GM23338 (cell line): ENCODE measurements at regions not wholly inside any gene's neighbourhood (a gene's known extent, or its start where the extent isn't known, plus 50 kb on each side); places are given as distances from the start of the nearest gene placed in this dataset.

Experiments used
- ATAC-seq: fragments of 200-7000 bp; cut with Tn5 transposase; 3 replicates; pipeline ENCODE4 v1.9.1; 2020
- DNase-seq: peaks from one replicate; pipeline ENCODE4 v3.0.0-alpha.2; 2015; ENCODE audit warnings: low spot score
- H2AFZ ChIP-seq: fragments of 200-600 bp; sonication (generic); 2 replicates; pipeline ENCODE4 v1.8.0; 2016; ENCODE audit warnings: antibody characterized with exemption, mild to moderate bottlenecking, moderate library complexity
- H3F3A ChIP-seq: fragments of 200-600 bp; sonication (generic); replicated peaks from 2 replicates; pipeline ENCODE4 v1.8.0; 2017; ENCODE audit warnings: antibody characterized with exemption, mixed run types, low read depth
- H3K27ac ChIP-seq: fragments of 200-600 bp; sonication (generic); 2 replicates; pipeline ENCODE4 v1.6.1; 2016; ENCODE audit warnings: low read depth
- H3K27me3 ChIP-seq: fragments of 200-600 bp; sonication (generic); 2 replicates; pipeline ENCODE4 v1.8.0; 2016; ENCODE audit warnings: mild to moderate bottlenecking, mixed run types, moderate library complexity; ENCODE audit not compliant: insufficient read depth
- H3K36me3 ChIP-seq: fragments of 200-600 bp; sonication (generic); 2 replicates; pipeline ENCODE4 v1.8.0; 2016; ENCODE audit warnings: mild to moderate bottlenecking; ENCODE audit not compliant: insufficient read depth
- H3K4me1 ChIP-seq: fragments of 200-600 bp; sonication (generic); 2 replicates; pipeline ENCODE4 v1.8.0; 2016; ENCODE audit warnings: mild to moderate bottlenecking, moderate library complexity; ENCODE audit not compliant: insufficient read depth
- H3K4me2 ChIP-seq: fragments of 200-600 bp; sonication (generic); 2 replicates; pipeline ENCODE4 v1.7.1; 2017; ENCODE audit warnings: mixed run types
- H3K4me3 ChIP-seq: fragments of 200-600 bp; sonication (generic); 2 replicates; pipeline ENCODE4 v1.6.1; 2016; ENCODE audit warnings: mixed run types
- H3K79me2 ChIP-seq: fragments of 200-600 bp; sonication (generic); replicated peaks from 2 replicates; pipeline ENCODE4 v1.8.0; 2017; ENCODE audit warnings: mild to moderate bottlenecking; ENCODE audit not compliant: insufficient read depth
- H3K9me2 ChIP-seq: fragments of 200-600 bp; sonication (generic); 2 replicates; pipeline ENCODE4 v1.8.0; 2017; ENCODE audit not compliant: insufficient read depth
- H4K20me1 ChIP-seq: fragments of 200-600 bp; sonication (generic); replicated peaks from 2 replicates; pipeline ENCODE4 v1.8.0; 2017; ENCODE audit warnings: mild to moderate bottlenecking; ENCODE audit not compliant: insufficient read depth
- H3K27ac Mint-ChIP-seq: 2 replicates; pipeline ENCODE4 v1.8.0; 2020; ENCODE audit warnings: inconsistent platforms, mild to moderate bottlenecking, moderate library complexity, mixed read lengths
- H3K27me3 Mint-ChIP-seq: 3 replicates; pipeline ENCODE4 v1.8.0; 2022; ENCODE audit warnings: low read depth, mild to moderate bottlenecking, moderate library complexity, mixed read lengths, inconsistent platforms; ENCODE audit not compliant: insufficient read depth, poor library complexity
- H3K36me3 Mint-ChIP-seq: 3 replicates; pipeline ENCODE4 v1.8.0; 2021; ENCODE audit warnings: low read depth, mild to moderate bottlenecking, inconsistent platforms, moderate library complexity, mixed read lengths
- H3K4me1 Mint-ChIP-seq: 3 replicates; pipeline ENCODE4 v1.8.0; 2020; ENCODE audit warnings: mild to moderate bottlenecking, inconsistent platforms, mixed read lengths
- H3K4me3 Mint-ChIP-seq: 3 replicates; pipeline ENCODE4 v1.8.0; 2021; ENCODE audit warnings: moderate library complexity, mild to moderate bottlenecking, inconsistent platforms, mixed read lengths
- H3K9me3 Mint-ChIP-seq: 3 replicates; pipeline ENCODE4 v1.8.0; 2020; ENCODE audit warnings: moderate library complexity, mild to moderate bottlenecking, inconsistent platforms, mixed read lengths
- CREB1 ChIP-seq: fragments of 250-450 bp; sonication (Bioruptor Pico); IDR thresholded peaks from 2 replicates; pipeline ENCODE4 v1.5.0; 2020; ENCODE audit warnings: low read depth, mild to moderate bottlenecking, moderate library complexity
- EZH2 ChIP-seq: fragments of 200-600 bp; sonication (generic); IDR thresholded peaks from one replicate; pipeline ENCODE4 v1.8.0; 2017; ENCODE audit warnings: antibody characterized with exemption, mild to moderate bottlenecking, low read depth; ENCODE audit not compliant: unreplicated experiment
- EZH2phosphoT487 ChIP-seq: fragments of 200-600 bp; sonication (generic); IDR thresholded peaks from one replicate; pipeline ENCODE4 v1.8.1; 2018; ENCODE audit warnings: antibody characterized with exemption; ENCODE audit not compliant: unreplicated experiment
- JUNB ChIP-seq: IDR thresholded peaks from one replicate; pipeline ENCODE4 v1.6.1; 2016; ENCODE audit warnings: antibody characterized with exemption; ENCODE audit not compliant: unreplicated experiment
- NANOG ChIP-seq: IDR thresholded peaks from 2 replicates; pipeline ENCODE4 v1.6.1; 2016; ENCODE audit warnings: antibody characterized with exemption, borderline replicate concordance
- POLR2AphosphoS5 ChIP-seq: IDR thresholded peaks from 2 replicates; pipeline ENCODE4 v1.6.1; 2016; ENCODE audit warnings: antibody characterized with exemption, low read depth
- STAT1 ChIP-seq: IDR thresholded peaks from one replicate; pipeline ENCODE4 v1.6.1; 2016; ENCODE audit warnings: antibody characterized with exemption; ENCODE audit not compliant: unreplicated experiment
- ZNF114 ChIP-seq: fragments of 250-450 bp; sonication (Bioruptor Pico); IDR thresholded peaks from 2 replicates; pipeline ENCODE4 v1.5.0; 2020; ENCODE audit warnings: mild to moderate bottlenecking, moderate library complexity
- ZNF331 ChIP-seq: fragments of 250-450 bp; sonication (Bioruptor Pico); IDR thresholded peaks from 2 replicates; pipeline ENCODE4 v1.5.0; 2020; ENCODE audit warnings: low read depth, mild to moderate bottlenecking, moderate library complexity
- TF ChIP-seq, protein P1 (sequence below): IDR thresholded peaks from 2 replicates; pipeline ENCODE4 v1.6.1; 2016; ENCODE audit warnings: antibody characterized with exemption
- TF ChIP-seq, protein P2 (sequence below): IDR thresholded peaks from one replicate; pipeline ENCODE4 v1.6.1; 2018; ENCODE audit warnings: antibody characterized with exemption; ENCODE audit not compliant: unreplicated experiment
- TF ChIP-seq, protein P3 (sequence below), 2 experiments: fragments of 200-600 bp in 1 of 2; sonication (generic) in 1 of 2; conservative IDR thresholded peaks; 2 replicates each; pipeline versions ENCODE4 v1.5.1 to v1.6.1; 2016 to 2017; ENCODE audit warnings: antibody characterized with exemption in 2 of 2, low read depth in 2 of 2, mild to moderate bottlenecking in 2 of 2, moderate library complexity in 1 of 2

DNA sequence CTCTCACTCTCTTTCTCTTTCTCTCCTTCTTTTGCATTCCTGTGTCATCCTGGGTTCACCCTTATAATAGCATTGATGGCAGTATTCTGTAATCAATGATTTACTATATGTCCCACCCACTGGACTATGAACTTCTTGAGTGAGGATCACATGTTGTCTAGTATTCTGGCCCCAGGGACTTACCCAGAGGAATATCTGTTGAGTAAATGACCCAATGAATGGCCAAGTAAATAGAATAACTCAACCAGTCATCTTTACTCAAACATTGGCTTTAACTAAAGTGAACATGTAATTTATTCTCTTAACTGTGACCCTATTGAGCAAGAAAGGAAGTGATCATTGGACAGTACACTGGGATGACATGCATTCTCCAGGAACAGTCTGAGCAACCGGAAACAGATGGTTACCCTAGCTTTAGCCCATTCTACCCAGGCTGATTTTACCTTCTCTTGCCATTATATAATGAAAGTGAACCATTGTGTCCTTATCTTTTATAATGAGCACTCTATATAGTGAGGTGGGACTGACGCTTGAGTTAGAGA lies 94.5 kb upstream of the SOX14 start (continued):
- TF ChIP-seq ZNF114 (no peak), POLR2AphosphoS5 (no peak), NANOG (no peak), EZH2 (no peak), ZNF331 (CRISPR knock-in tag) (no peak), JUNB (no peak), CREB1 (CRISPR knock-in tag) (no peak)
- TF ChIP-seq, protein P1, sequence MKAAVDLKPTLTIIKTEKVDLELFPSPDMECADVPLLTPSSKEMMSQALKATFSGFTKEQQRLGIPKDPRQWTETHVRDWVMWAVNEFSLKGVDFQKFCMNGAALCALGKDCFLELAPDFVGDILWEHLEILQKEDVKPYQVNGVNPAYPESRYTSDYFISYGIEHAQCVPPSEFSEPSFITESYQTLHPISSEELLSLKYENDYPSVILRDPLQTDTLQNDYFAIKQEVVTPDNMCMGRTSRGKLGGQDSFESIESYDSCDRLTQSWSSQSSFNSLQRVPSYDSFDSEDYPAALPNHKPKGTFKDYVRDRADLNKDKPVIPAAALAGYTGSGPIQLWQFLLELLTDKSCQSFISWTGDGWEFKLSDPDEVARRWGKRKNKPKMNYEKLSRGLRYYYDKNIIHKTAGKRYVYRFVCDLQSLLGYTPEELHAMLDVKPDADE = no peak
- TF ChIP-seq, protein P2, sequence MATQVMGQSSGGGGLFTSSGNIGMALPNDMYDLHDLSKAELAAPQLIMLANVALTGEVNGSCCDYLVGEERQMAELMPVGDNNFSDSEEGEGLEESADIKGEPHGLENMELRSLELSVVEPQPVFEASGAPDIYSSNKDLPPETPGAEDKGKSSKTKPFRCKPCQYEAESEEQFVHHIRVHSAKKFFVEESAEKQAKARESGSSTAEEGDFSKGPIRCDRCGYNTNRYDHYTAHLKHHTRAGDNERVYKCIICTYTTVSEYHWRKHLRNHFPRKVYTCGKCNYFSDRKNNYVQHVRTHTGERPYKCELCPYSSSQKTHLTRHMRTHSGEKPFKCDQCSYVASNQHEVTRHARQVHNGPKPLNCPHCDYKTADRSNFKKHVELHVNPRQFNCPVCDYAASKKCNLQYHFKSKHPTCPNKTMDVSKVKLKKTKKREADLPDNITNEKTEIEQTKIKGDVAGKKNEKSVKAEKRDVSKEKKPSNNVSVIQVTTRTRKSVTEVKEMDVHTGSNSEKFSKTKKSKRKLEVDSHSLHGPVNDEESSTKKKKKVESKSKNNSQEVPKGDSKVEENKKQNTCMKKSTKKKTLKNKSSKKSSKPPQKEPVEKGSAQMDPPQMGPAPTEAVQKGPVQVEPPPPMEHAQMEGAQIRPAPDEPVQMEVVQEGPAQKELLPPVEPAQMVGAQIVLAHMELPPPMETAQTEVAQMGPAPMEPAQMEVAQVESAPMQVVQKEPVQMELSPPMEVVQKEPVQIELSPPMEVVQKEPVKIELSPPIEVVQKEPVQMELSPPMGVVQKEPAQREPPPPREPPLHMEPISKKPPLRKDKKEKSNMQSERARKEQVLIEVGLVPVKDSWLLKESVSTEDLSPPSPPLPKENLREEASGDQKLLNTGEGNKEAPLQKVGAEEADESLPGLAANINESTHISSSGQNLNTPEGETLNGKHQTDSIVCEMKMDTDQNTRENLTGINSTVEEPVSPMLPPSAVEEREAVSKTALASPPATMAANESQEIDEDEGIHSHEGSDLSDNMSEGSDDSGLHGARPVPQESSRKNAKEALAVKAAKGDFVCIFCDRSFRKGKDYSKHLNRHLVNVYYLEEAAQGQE = no peak
- TF ChIP-seq, protein P3, sequence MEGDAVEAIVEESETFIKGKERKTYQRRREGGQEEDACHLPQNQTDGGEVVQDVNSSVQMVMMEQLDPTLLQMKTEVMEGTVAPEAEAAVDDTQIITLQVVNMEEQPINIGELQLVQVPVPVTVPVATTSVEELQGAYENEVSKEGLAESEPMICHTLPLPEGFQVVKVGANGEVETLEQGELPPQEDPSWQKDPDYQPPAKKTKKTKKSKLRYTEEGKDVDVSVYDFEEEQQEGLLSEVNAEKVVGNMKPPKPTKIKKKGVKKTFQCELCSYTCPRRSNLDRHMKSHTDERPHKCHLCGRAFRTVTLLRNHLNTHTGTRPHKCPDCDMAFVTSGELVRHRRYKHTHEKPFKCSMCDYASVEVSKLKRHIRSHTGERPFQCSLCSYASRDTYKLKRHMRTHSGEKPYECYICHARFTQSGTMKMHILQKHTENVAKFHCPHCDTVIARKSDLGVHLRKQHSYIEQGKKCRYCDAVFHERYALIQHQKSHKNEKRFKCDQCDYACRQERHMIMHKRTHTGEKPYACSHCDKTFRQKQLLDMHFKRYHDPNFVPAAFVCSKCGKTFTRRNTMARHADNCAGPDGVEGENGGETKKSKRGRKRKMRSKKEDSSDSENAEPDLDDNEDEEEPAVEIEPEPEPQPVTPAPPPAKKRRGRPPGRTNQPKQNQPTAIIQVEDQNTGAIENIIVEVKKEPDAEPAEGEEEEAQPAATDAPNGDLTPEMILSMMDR (conservative IDR thresholded peaks at IDR 0.05; ENCODE audit: low read depth in 2 of 2) = no peak

DNA sequence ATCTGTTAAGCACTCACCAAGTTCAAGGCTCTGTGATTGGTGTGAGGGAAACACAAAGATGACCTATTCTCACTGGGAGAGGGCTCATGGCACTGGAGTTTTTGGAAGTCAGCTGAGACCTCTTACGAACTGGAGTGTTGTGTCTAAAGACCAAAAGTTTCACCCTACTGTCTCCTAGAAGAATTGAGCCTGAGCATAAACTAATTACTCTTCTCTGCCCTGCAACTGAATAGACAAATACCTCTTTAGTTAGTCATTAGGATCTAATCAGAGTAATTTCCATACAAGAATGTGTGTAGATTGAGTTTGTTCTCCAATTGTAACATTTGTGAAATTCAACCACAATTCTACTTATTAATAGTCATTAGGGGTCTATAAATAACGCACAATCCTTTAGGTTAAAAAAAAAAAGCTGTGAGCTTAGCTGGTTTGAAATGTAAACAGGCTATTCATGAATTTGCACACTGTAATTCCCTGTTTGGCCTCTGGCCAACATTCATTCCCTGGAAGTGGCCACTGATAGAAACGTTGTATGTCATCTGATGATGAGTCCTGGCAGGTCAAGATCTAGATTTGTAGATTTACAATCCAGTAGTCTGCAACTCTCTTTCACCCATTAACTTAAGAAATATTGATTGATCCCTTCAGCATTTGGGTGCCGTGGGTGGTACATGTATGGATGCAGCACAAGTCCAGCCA lies 76.8 kb upstream of the SOX14 start:
- TF ChIP-seq JUNB = no peak
- TF ChIP-seq, protein P3 (conservative IDR thresholded peaks at IDR 0.05; ENCODE audit: low read depth in 2 of 2) = no peak
- TF ChIP-seq ZNF114 = no peak
- TF ChIP-seq EZH2 = no peak
- no peak for TF ChIP-seq STAT1
- TF ChIP-seq EZH2phosphoT487 = no peak
- TF ChIP-seq, protein P2 = no peak
- H3F3A ChIP-seq = no peaks in the 10 kb centered on the region
- Mint-ChIP-seq H3K27ac (no peak overlapping the region), H3K27me3 (no peaks in the 10 kb centered on the region), H3K9me3 (no peaks in the 10 kb centered on the region), H3K36me3 (no peaks in the 10 kb centered on the region), H3K4me1 (no peaks in the 10 kb centered on the region), H3K4me3 (no peak overlapping the region)
- H3K4me1 ChIP-seq = no peaks in the 10 kb centered on the region
- H4K20me1 ChIP-seq = no peaks in the 10 kb centered on the region
- no peak overlapping the region for H3K4me3 ChIP-seq
- no peaks in the 10 kb centered on the region for H3K79me2 ChIP-seq
- H3K27ac ChIP-seq = no peak overlapping the region
- peaks cover 6% of the 10 kb centered on the region; the same call in 1 of the 2 replicates for H3K9me2 ChIP-seq
- DNase-seq (peak; percentile 5), ATAC-seq (no peak)
- no peak overlapping the region for H3K4me2 ChIP-seq
- no peak overlapping the region for H2AFZ ChIP-seq
- no peaks in the 10 kb centered on the region for H3K27me3 ChIP-seq
- no peaks in the 10 kb centered on the region for H3K36me3 ChIP-seq
